ENCODE measurements at regions not wholly inside any gene's neighbourhood (a gene's known extent, or its start where the extent isn't known, plus 50 kb on each side); places are given as distances from the start of the nearest gene placed in this dataset.

- no peak for TF ChIP-seq CTCF (conservative IDR thresholded peaks at IDR 0.05; ENCODE audit: low read depth, low read length)
- TF ChIP-seq EZH2 (IDR thresholded peaks at IDR 0.05; ENCODE audit: low read length, unreplicated experiment), result no peak
- no peak for TF ChIP-seq EZH2phosphoT487 (IDR thresholded peaks at IDR 0.05; ENCODE audit: borderline replicate concordance, low read length)
Measured at GRCh38 chr7:25882151-25882773, 269.7 kb upstream of the NFE2L3 start.

All from PC-3 (cell line).